Colonic mucosa (tissue), 4 donors: ENCODE measurements at regions not wholly inside any gene's neighbourhood (a gene's known extent, or its start where the extent isn't known, plus 50 kb on each side); places are given as distances from the start of the nearest gene placed in this dataset.
A peak's percentile ranks its signal among the peaks of the same experiment; 100 is the strongest.

ENCODE experiments used
- DNase-seq: peaks from one replicate; pipeline ENCODE4 v3.0.0-alpha.2; 2020
- H3K27ac ChIP-seq: fragments of 200-600 bp; one replicate; pipeline ENCODE4 v1.8.0; 2021
- H3K27me3 ChIP-seq: fragments of 200-600 bp; one replicate; pipeline ENCODE4 v1.8.0; 2021
- H3K36me3 ChIP-seq: fragments of 200-600 bp; one replicate; pipeline ENCODE4 v1.8.0; 2021
- H3K4me1 ChIP-seq: fragments of 200-600 bp; one replicate; pipeline ENCODE4 v1.8.0; 2021; ENCODE audit warnings: mild to moderate bottlenecking
- H3K4me3 ChIP-seq: fragments of 200-600 bp; one replicate; pipeline ENCODE4 v1.8.0; 2021
- H3K9ac ChIP-seq, 2 donors: one replicate each; pipeline ENCODE4 v1.7.0; 2013; ENCODE audit warnings: control low read depth in 2 of 2, low read depth in 2 of 2, low read length in 2 of 2
- H3K9me3 ChIP-seq: fragments of 200-600 bp; one replicate; pipeline ENCODE4 v1.8.0; 2021
- CTCF ChIP-seq: fragments of 200-600 bp; IDR thresholded peaks from one replicate; pipeline ENCODE4 v1.8.0; 2022; ENCODE audit warnings: antibody characterized with exemption, mild to moderate bottlenecking
- intact Hi-C: fragments of 100-400 bp; cut with DNase I; formaldehyde crosslinking; loops from one replicate; pipeline ENCODE4 v1.14.1; 2022
- donor health status: healthy.
- donor health status: DM: no; HTN: no; CAD: no.
- donor health status: DM: no; HTN: no; CAD: no.

- H3K4me3 ChIP-seq = no peak overlapping the region
- H3K27me3 ChIP-seq = no peaks in the 10 kb centered on the region
- no peaks in the 10 kb centered on the region for H3K36me3 ChIP-seq
- H3K27ac ChIP-seq = peak overlapping the region; percentile 34
- H3K9me3 ChIP-seq = no peaks in the 10 kb centered on the region
- no peak for DNase-seq
- H3K4me1 ChIP-seq = no peaks in the 10 kb centered on the region
- intact Hi-C loops = no loop called here
- no peak overlapping the region for H3K9ac ChIP-seq
- no peak for TF ChIP-seq CTCF
Measured at GRCh38 chr7:3094701-3095445, 51.2 kb upstream of the CARD11 start.

- DNase-seq = no peak
- no peaks in the 10 kb centered on the region for H3K36me3 ChIP-seq
Measured at GRCh38 chr7:3097734-3098133, 54.1 kb upstream of the CARD11 start.

GRCh38 chr7:3102159-3102558, 58.5 kb upstream of the CARD11 start:
- no peaks in the 10 kb centered on the region for H3K27me3 ChIP-seq
- intact Hi-C loops = no loop called here
- H3K4me1 ChIP-seq = no peaks in the 10 kb centered on the region
- no peak for TF ChIP-seq CTCF
- H3K27ac ChIP-seq = no peak overlapping the region
- H3K9me3 ChIP-seq = no peaks in the 10 kb centered on the region
- DNase-seq = no peak
- H3K9ac ChIP-seq = no peak overlapping the region
- H3K36me3 ChIP-seq = no peaks in the 10 kb centered on the region
- no peak overlapping the region for H3K4me3 ChIP-seq

More at GRCh38 chr7:3097734-3098133, 54.1 kb upstream of the CARD11 start:
- no peak for TF ChIP-seq CTCF
- intact Hi-C loops = no loop called here
- Histone ChIP-seq H3K4me1 (no peaks in the 10 kb centered on the region), H3K4me3 (no peak overlapping the region), H3K27me3 (no peaks in the 10 kb centered on the region), H3K27ac (no peak overlapping the region), H3K9me3 (no peaks in the 10 kb centered on the region), H3K9ac (no peak overlapping the region)

GRCh38 chr7:3103614-3104398, 60.1 kb upstream of the CARD11 start:
- H3K9ac ChIP-seq = no peak overlapping the region
- no peak overlapping the region for H3K27ac ChIP-seq
- H3K9me3 ChIP-seq = no peaks in the 10 kb centered on the region
- H3K4me1 ChIP-seq = no peaks in the 10 kb centered on the region
- intact Hi-C loops = no loop called here
- no peaks in the 10 kb centered on the region for H3K27me3 ChIP-seq
- no peak for TF ChIP-seq CTCF
- no peak for DNase-seq
- no peaks in the 10 kb centered on the region for H3K36me3 ChIP-seq
- no peak overlapping the region for H3K4me3 ChIP-seq

GRCh38 chr7:3105856-3106255, 62.2 kb upstream of the CARD11 start:
- intact Hi-C loops = no loop called here
- no peak overlapping the region for H3K9ac ChIP-seq
- H3K36me3 ChIP-seq = no peaks in the 10 kb centered on the region
- TF ChIP-seq CTCF = no peak
- H3K27me3 ChIP-seq = no peaks in the 10 kb centered on the region
- H3K27ac ChIP-seq = no peak overlapping the region
- H3K9me3 ChIP-seq = no peaks in the 10 kb centered on the region
- H3K4me3 ChIP-seq = no peak overlapping the region
- no peaks in the 10 kb centered on the region for H3K4me1 ChIP-seq
- DNase-seq = no peak
